ENCODE measurements at regions not wholly inside any gene's neighbourhood (a gene's known extent, or its start where the extent isn't known, plus 50 kb on each side); places are given as distances from the start of the nearest gene placed in this dataset.

- TF ChIP-seq POLR2A (IDR thresholded peaks at IDR 0.05; ENCODE audit: low read length) (no peak), GATA1 (IDR thresholded peaks at IDR 0.05; ENCODE audit: low read depth, low read length) (no peak)
Observed at GRCh38 chr9:87796196-87796595, 70.3 kb downstream of the CTSL start.
